Mesendoderm (in vitro differentiated cells): ENCODE measurements at regions not wholly inside any gene's neighbourhood (a gene's known extent, or its start where the extent isn't known, plus 50 kb on each side); places are given as distances from the start of the nearest gene placed in this dataset.

ENCODE experiments used
- DNase-seq: peaks from one replicate; pipeline ENCODE4 v3.0.0; 2013
- H2AK5ac ChIP-seq: 2 replicates; pipeline ENCODE4 v1.6.1; 2013; ENCODE audit warnings: low read length, inconsistent platforms
- H2BK120ac ChIP-seq: 2 replicates; pipeline ENCODE4 v1.6.1; 2013; ENCODE audit warnings: low read depth, mild to moderate bottlenecking, low read length, moderate library complexity, mixed read lengths
- H2BK15ac ChIP-seq: replicated peaks from 2 replicates; pipeline ENCODE4 v1.6.1; 2013; ENCODE audit warnings: low read depth, mild to moderate bottlenecking, moderate library complexity
- H2BK5ac ChIP-seq: 2 replicates; pipeline ENCODE4 v1.6.1; 2013; ENCODE audit warnings: low read length, inconsistent platforms
- H3K18ac ChIP-seq: 2 replicates; pipeline ENCODE4 v1.6.1; 2013; ENCODE audit warnings: mild to moderate bottlenecking, low read length, mixed read lengths
- H3K23ac ChIP-seq: one replicate; pipeline ENCODE4 v1.6.1; 2013; ENCODE audit warnings: low read length
- H3K27ac ChIP-seq: 2 replicates; pipeline ENCODE4 v1.5.1; 2013; ENCODE audit warnings: low read depth, mild to moderate bottlenecking, inconsistent platforms, low read length, moderate library complexity
- H3K27me3 ChIP-seq: 2 replicates; pipeline ENCODE4 v1.6.1; 2013; ENCODE audit warnings: low read length, control low read depth, mild to moderate bottlenecking, inconsistent platforms; ENCODE audit not compliant: insufficient read depth, poor library complexity
- H3K36me3 ChIP-seq: 2 replicates; pipeline ENCODE4 v1.6.1; 2013; ENCODE audit warnings: low read length, inconsistent platforms; ENCODE audit not compliant: control insufficient read depth, insufficient read depth
- H3K4ac ChIP-seq: one replicate; pipeline ENCODE4 v1.6.1; 2013; ENCODE audit warnings: low read depth, mild to moderate bottlenecking, low read length, moderate library complexity
- H3K4me1 ChIP-seq: 2 replicates; pipeline ENCODE4 v1.6.1; 2013; ENCODE audit warnings: low read depth, low read length, inconsistent platforms; ENCODE audit not compliant: control insufficient read depth
- H3K4me2 ChIP-seq: 2 replicates; pipeline ENCODE4 v1.6.1; 2013; ENCODE audit warnings: low read length
- H3K4me3 ChIP-seq: 2 replicates; pipeline ENCODE4 v1.5.1; 2013; ENCODE audit warnings: mild to moderate bottlenecking, low read length
- H3K56ac ChIP-seq: one replicate; pipeline ENCODE4 v1.6.1; 2013; ENCODE audit warnings: low read length
- H3K79me1 ChIP-seq: 2 replicates; pipeline ENCODE4 v1.6.1; 2013; ENCODE audit warnings: low read length, inconsistent platforms
- H3K79me2 ChIP-seq: 2 replicates; pipeline ENCODE4 v1.6.1; 2013; ENCODE audit warnings: mild to moderate bottlenecking, low read length; ENCODE audit not compliant: control insufficient read depth, insufficient read depth
- H3K9ac ChIP-seq: 2 replicates; pipeline ENCODE4 v1.6.1; 2013; ENCODE audit warnings: low read length, inconsistent platforms
- H4K5ac ChIP-seq: one replicate; pipeline ENCODE4 v1.6.1; 2013; ENCODE audit warnings: low read length
- H4K8ac ChIP-seq: one replicate; pipeline ENCODE4 v1.6.1; 2013; ENCODE audit warnings: low read depth, mild to moderate bottlenecking, control low read depth, low read length, moderate library complexity
- WGBS: extraction: QIAGEN DNeasy Blood & Tissue Kit; methylation state at CpG from one replicate; pipeline ENCODE4 v1.1.7; 2013; ENCODE audit warnings: low lambda C conversion rate, missing lambda C conversion rate; ENCODE audit not compliant: insufficient coverage; ENCODE audit errors: extremely low coverage; 5-methylcytosine and 5-hydroxymethylcytosine counted together

GRCh38 chr2:172339371-172340010 is 87.9 kb upstream of the ITGA6 start:
- no peaks in the 10 kb centered on the region for H3K79me2 ChIP-seq
- no peaks in the 10 kb centered on the region for H3K27me3 ChIP-seq
- H3K56ac ChIP-seq: no peak overlapping the region
- H3K36me3 ChIP-seq: no peaks in the 10 kb centered on the region
- no peak overlapping the region for H4K5ac ChIP-seq
- H4K8ac ChIP-seq: no peak overlapping the region
- H3K27ac ChIP-seq: no peak overlapping the region
- H3K18ac ChIP-seq: no peak overlapping the region
- no peak overlapping the region for H3K4me3 ChIP-seq
- H2AK5ac ChIP-seq: no peak overlapping the region
- DNase-seq: no peak
- no peak overlapping the region for H3K4ac ChIP-seq
- no peak overlapping the region for H3K23ac ChIP-seq
- no peak overlapping the region for H3K4me2 ChIP-seq
- no CpG with 5 or more reads among the region's 6 CpGs for WGBS
- no peaks in the 10 kb centered on the region for H3K79me1 ChIP-seq
- no peak overlapping the region for H2BK15ac ChIP-seq
- H2BK5ac ChIP-seq: no peak overlapping the region
- no peak overlapping the region for H2BK120ac ChIP-seq
- H3K9ac ChIP-seq: no peak overlapping the region
- no peaks in the 10 kb centered on the region for H3K4me1 ChIP-seq

- Histone ChIP-seq H2BK5ac (no peak overlapping the region), H2AK5ac (no peak overlapping the region), H3K23ac (no peak overlapping the region), H4K8ac (no peak overlapping the region), H3K36me3 (no peaks in the 10 kb centered on the region), H3K27me3 (no peaks in the 10 kb centered on the region), H3K9ac (no peak overlapping the region), H4K5ac (no peak overlapping the region), H3K4me3 (no peak overlapping the region), H3K79me2 (no peaks in the 10 kb centered on the region), H3K27ac (no peak overlapping the region), H3K18ac (no peak overlapping the region), H3K56ac (no peak overlapping the region), H2BK15ac (no peak overlapping the region), H3K4me1 (no peaks in the 10 kb centered on the region), H3K79me1 (no peaks in the 10 kb centered on the region), H3K4me2 (no peak overlapping the region), H3K4ac (no peak overlapping the region), H2BK120ac (no peak overlapping the region)
- no peak for DNase-seq
- WGBS: no CpG with 5 or more reads among the region's 4 CpGs
Observed at GRCh38 chr2:172340394-172340793, 87.0 kb upstream of the ITGA6 start.

- Histone ChIP-seq H3K27me3 (no peaks in the 10 kb centered on the region), H3K4ac (no peak overlapping the region), H3K9ac (no peak overlapping the region), H3K23ac (no peak overlapping the region), H3K36me3 (no peaks in the 10 kb centered on the region), H3K79me2 (no peaks in the 10 kb centered on the region), H2BK5ac (no peak overlapping the region), H3K27ac (no peak overlapping the region), H3K4me3 (no peak overlapping the region), H3K79me1 (no peaks in the 10 kb centered on the region), H2AK5ac (no peak overlapping the region), H3K56ac (no peak overlapping the region), H3K4me1 (no peaks in the 10 kb centered on the region), H4K5ac (no peak overlapping the region), H2BK15ac (no peak overlapping the region), H2BK120ac (no peak overlapping the region), H3K18ac (no peak overlapping the region), H3K4me2 (no peak overlapping the region), H4K8ac (no peak overlapping the region)
- WGBS: no CpG with 5 or more reads among the region's 3 CpGs
- no peak for DNase-seq
Observed at GRCh38 chr2:172342078-172342477, 85.3 kb upstream of the ITGA6 start.

- no peaks in the 10 kb centered on the region for H3K4me1 ChIP-seq
- H3K23ac ChIP-seq: no peak overlapping the region
- no peaks in the 10 kb centered on the region for H3K27me3 ChIP-seq
- H2BK120ac ChIP-seq: no peak overlapping the region
- H3K4ac ChIP-seq: no peak overlapping the region
- H3K27ac ChIP-seq: no peak overlapping the region
- H3K79me2 ChIP-seq: no peaks in the 10 kb centered on the region
- no peak for DNase-seq
- H3K56ac ChIP-seq: no peak overlapping the region
- H3K18ac ChIP-seq: no peak overlapping the region
- H3K4me3 ChIP-seq: no peak overlapping the region
- H3K4me2 ChIP-seq: no peak overlapping the region
- WGBS: no CpG with 5 or more reads among the region's 3 CpGs
- no peak overlapping the region for H2AK5ac ChIP-seq
- no peak overlapping the region for H2BK5ac ChIP-seq
- H3K36me3 ChIP-seq: no peaks in the 10 kb centered on the region
- H4K5ac ChIP-seq: no peak overlapping the region
- no peaks in the 10 kb centered on the region for H3K79me1 ChIP-seq
- no peak overlapping the region for H3K9ac ChIP-seq
- H2BK15ac ChIP-seq: no peak overlapping the region
- no peak overlapping the region for H4K8ac ChIP-seq
Observed at GRCh38 chr2:172342611-172343010, 84.8 kb upstream of the ITGA6 start.

GRCh38 chr2:172344159-172344558 is 83.2 kb upstream of the ITGA6 start:
- H4K5ac ChIP-seq: no peak overlapping the region
- H3K4me3 ChIP-seq: no peak overlapping the region

GRCh38 chr2:172345956-172346555 is 81.3 kb upstream of the ITGA6 start:
- no peak overlapping the region for H3K4me2 ChIP-seq
- no peak overlapping the region for H3K4me3 ChIP-seq
- H2AK5ac ChIP-seq: no peak overlapping the region
- no CpG with 5 or more reads among the region's 1 CpG for WGBS
- H3K9ac ChIP-seq: no peak overlapping the region
- no peaks in the 10 kb centered on the region for H3K79me2 ChIP-seq
- H2BK15ac ChIP-seq: no peak overlapping the region
- H3K36me3 ChIP-seq: no peaks in the 10 kb centered on the region
- no peaks in the 10 kb centered on the region for H3K27me3 ChIP-seq
- no peaks in the 10 kb centered on the region for H3K4me1 ChIP-seq
- H4K5ac ChIP-seq: no peak overlapping the region
- no peak for DNase-seq
- H3K79me1 ChIP-seq: no peaks in the 10 kb centered on the region
- H3K56ac ChIP-seq: no peak overlapping the region
- no peak overlapping the region for H3K18ac ChIP-seq
- no peak overlapping the region for H3K23ac ChIP-seq
- no peak overlapping the region for H3K27ac ChIP-seq
- H2BK120ac ChIP-seq: no peak overlapping the region
- H2BK5ac ChIP-seq: no peak overlapping the region
- no peak overlapping the region for H3K4ac ChIP-seq
- no peak overlapping the region for H4K8ac ChIP-seq

More at GRCh38 chr2:172344159-172344558, 83.2 kb upstream of the ITGA6 start:
- Histone ChIP-seq H4K8ac (no peak overlapping the region), H3K4ac (no peak overlapping the region), H2AK5ac (no peak overlapping the region), H3K27me3 (no peaks in the 10 kb centered on the region), H3K27ac (no peak overlapping the region), H3K79me1 (no peaks in the 10 kb centered on the region), H2BK5ac (no peak overlapping the region), H3K79me2 (no peaks in the 10 kb centered on the region), H2BK120ac (no peak overlapping the region), H3K4me1 (no peaks in the 10 kb centered on the region), H3K9ac (no peak overlapping the region), H3K4me2 (no peak overlapping the region), H3K18ac (no peak overlapping the region), H2BK15ac (no peak overlapping the region), H3K36me3 (no peaks in the 10 kb centered on the region), H3K23ac (no peak overlapping the region), H3K56ac (no peak overlapping the region)
- DNase-seq: no peak
- no CpG with 5 or more reads among the region's 2 CpGs for WGBS
